DND-41 (cell line): ENCODE measurements at regions not wholly inside any gene's neighbourhood (a gene's known extent, or its start where the extent isn't known, plus 50 kb on each side); places are given as distances from the start of the nearest gene placed in this dataset.

ENCODE experiments used
- ATAC-seq: fragments of 200-7000 bp; cut with Tn5 transposase; 3 replicates; pipeline ENCODE4 v1.9.1; 2021; ENCODE audit warnings: low read depth; ENCODE audit not compliant: insufficient read depth
- DNase-seq: peaks from one replicate; pipeline ENCODE4 v3.0.0-alpha.2; 2020
- H2AFZ ChIP-seq: 2 replicates; pipeline ENCODE4 v1.6.0; 2012; ENCODE audit warnings: low read depth, low read length
- H3K27ac ChIP-seq: 2 replicates; pipeline ENCODE4 v1.5.1; 2012; ENCODE audit warnings: low read length, inconsistent platforms
- H3K27me3 ChIP-seq: fragments of 200-600 bp; sonication (generic); 2 replicates; pipeline ENCODE4 v1.6.0; 2012; ENCODE audit warnings: low read length, mild to moderate bottlenecking, inconsistent platforms; ENCODE audit not compliant: insufficient read depth, poor library complexity
- H3K36me3 ChIP-seq: 2 replicates; pipeline ENCODE4 v1.5.1; 2012; ENCODE audit warnings: low read length, inconsistent platforms; ENCODE audit not compliant: insufficient read depth
- H3K4me1 ChIP-seq: 2 replicates; pipeline ENCODE4 v1.5.1; 2012; ENCODE audit warnings: mild to moderate bottlenecking, low read length; ENCODE audit not compliant: insufficient read depth
- H3K4me2 ChIP-seq: 2 replicates; pipeline ENCODE4 v1.6.0; 2012; ENCODE audit warnings: mild to moderate bottlenecking, moderate library complexity, low read length, inconsistent platforms; ENCODE audit not compliant: insufficient read depth
- H3K4me3 ChIP-seq, 2 experiments: fragments of 200-600 bp in 1 of 2; shearing (Covaris generic) in 1 of 2; 2 replicates each; pipeline ENCODE4 v1.5.1; 2012 to 2016; ENCODE audit warnings: inconsistent platforms in 2 of 2, low read length in 2 of 2, mild to moderate bottlenecking in 2 of 2, low read depth in 1 of 2, moderate library complexity in 1 of 2
- H3K79me2 ChIP-seq: 2 replicates; pipeline ENCODE4 v1.6.0; 2012; ENCODE audit warnings: low read length, inconsistent platforms; ENCODE audit not compliant: insufficient read depth
- H3K9ac ChIP-seq: 2 replicates; pipeline ENCODE4 v1.6.0; 2012; ENCODE audit warnings: low read depth, mild to moderate bottlenecking, inconsistent platforms, low read length, moderate library complexity
- H3K9me3 ChIP-seq: 2 replicates; pipeline ENCODE4 v1.5.1; 2012; ENCODE audit warnings: low read length, moderate library complexity, mild to moderate bottlenecking, inconsistent platforms; ENCODE audit not compliant: insufficient read depth, severe bottlenecking
- H4K20me1 ChIP-seq: 2 replicates; pipeline ENCODE4 v1.6.0; 2012; ENCODE audit warnings: low read length; ENCODE audit not compliant: insufficient read depth
- EZH2 ChIP-seq: IDR thresholded peaks from 3 replicates; pipeline ENCODE4 v1.6.1; 2012; ENCODE audit warnings: borderline replicate concordance, low read depth, mild to moderate bottlenecking, moderate library complexity, low read length, inconsistent platforms; ENCODE audit not compliant: severe bottlenecking
- TF ChIP-seq, protein P1 (sequence below): IDR thresholded peaks from 2 replicates; pipeline ENCODE4 v1.5.1; 2012; ENCODE audit warnings: borderline replicate concordance, low read length, moderate library complexity, mild to moderate bottlenecking; ENCODE audit not compliant: poor library complexity, severe bottlenecking; ENCODE audit errors: extremely low read depth

DNA sequence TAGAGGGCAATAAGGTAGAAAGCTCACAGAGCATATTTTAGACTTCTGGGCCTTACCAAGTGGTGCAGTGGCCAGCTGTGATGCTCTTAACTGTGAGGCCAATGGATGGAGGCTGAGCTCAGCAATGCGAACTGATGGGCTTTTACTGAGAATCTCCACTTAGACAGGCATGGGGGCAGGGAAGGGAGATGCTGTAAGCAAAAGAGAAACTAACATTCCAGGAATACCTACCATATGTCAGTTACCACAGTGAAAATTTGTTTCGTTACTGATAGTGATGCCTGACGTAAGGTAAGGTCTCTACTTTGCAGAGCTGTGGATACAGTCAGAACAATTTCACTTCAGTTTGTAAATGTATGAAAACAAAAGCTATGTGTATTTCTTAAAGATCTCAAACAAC lies 250.6 kb upstream of the ZFHX3 start:
- no peaks in the 10 kb centered on the region for H3K79me2 ChIP-seq
- no peaks in the 10 kb centered on the region for H3K9me3 ChIP-seq

GRCh38 chr16:73290258-73290657 lies 242.3 kb upstream of the ZFHX3 start:
- peaks cover 6% of the 10 kb centered on the region for H3K27me3 ChIP-seq
- no peak overlapping the region for H3K9ac ChIP-seq
- H3K36me3 ChIP-seq = no peaks in the 10 kb centered on the region
- H3K79me2 ChIP-seq = no peaks in the 10 kb centered on the region
- no peaks in the 10 kb centered on the region for H3K4me1 ChIP-seq
- TF ChIP-seq EZH2 = no peak
- TF ChIP-seq, protein P1, sequence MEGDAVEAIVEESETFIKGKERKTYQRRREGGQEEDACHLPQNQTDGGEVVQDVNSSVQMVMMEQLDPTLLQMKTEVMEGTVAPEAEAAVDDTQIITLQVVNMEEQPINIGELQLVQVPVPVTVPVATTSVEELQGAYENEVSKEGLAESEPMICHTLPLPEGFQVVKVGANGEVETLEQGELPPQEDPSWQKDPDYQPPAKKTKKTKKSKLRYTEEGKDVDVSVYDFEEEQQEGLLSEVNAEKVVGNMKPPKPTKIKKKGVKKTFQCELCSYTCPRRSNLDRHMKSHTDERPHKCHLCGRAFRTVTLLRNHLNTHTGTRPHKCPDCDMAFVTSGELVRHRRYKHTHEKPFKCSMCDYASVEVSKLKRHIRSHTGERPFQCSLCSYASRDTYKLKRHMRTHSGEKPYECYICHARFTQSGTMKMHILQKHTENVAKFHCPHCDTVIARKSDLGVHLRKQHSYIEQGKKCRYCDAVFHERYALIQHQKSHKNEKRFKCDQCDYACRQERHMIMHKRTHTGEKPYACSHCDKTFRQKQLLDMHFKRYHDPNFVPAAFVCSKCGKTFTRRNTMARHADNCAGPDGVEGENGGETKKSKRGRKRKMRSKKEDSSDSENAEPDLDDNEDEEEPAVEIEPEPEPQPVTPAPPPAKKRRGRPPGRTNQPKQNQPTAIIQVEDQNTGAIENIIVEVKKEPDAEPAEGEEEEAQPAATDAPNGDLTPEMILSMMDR = no peak
- no peak overlapping the region for H3K27ac ChIP-seq
- no peak for ATAC-seq
- no peak overlapping the region for H3K4me3 ChIP-seq
- H2AFZ ChIP-seq = no peak overlapping the region
- H4K20me1 ChIP-seq = no peaks in the 10 kb centered on the region
- no peak for DNase-seq
- H3K9me3 ChIP-seq = no peaks in the 10 kb centered on the region
- H3K4me2 ChIP-seq = no peak overlapping the region

More for the DNA sequence above, 250.6 kb upstream of the ZFHX3 start:
- TF ChIP-seq EZH2 = no peak
- TF ChIP-seq, protein P1 = no peak
- Histone ChIP-seq H3K4me1 (no peaks in the 10 kb centered on the region), H4K20me1 (no peaks in the 10 kb centered on the region), H3K4me2 (no peak overlapping the region), H3K4me3 (no peak overlapping the region), H3K27me3 (no peaks in the 10 kb centered on the region), H3K9ac (no peak overlapping the region), H2AFZ (no peak overlapping the region), H3K27ac (no peak overlapping the region), H3K36me3 (no peaks in the 10 kb centered on the region)
- no peak for DNase-seq
- ATAC-seq = peak; percentile 39; the same call in 1 of the 3 replicates

GRCh38 chr16:73289232-73289631 lies 241.3 kb upstream of the ZFHX3 start:
- DNase-seq (no peak), ATAC-seq (no peak)
- Histone ChIP-seq H3K27me3 (peaks cover 6% of the 10 kb centered on the region), H3K9me3 (no peaks in the 10 kb centered on the region), H3K4me1 (no peaks in the 10 kb centered on the region), H3K9ac (no peak overlapping the region), H3K4me3 (no peak overlapping the region), H3K36me3 (no peaks in the 10 kb centered on the region), H3K4me2 (no peak overlapping the region), H3K27ac (no peak overlapping the region), H4K20me1 (no peaks in the 10 kb centered on the region), H2AFZ (no peak overlapping the region), H3K79me2 (no peaks in the 10 kb centered on the region)
- TF ChIP-seq, protein P1 = no peak
- no peak for TF ChIP-seq EZH2

DNA sequence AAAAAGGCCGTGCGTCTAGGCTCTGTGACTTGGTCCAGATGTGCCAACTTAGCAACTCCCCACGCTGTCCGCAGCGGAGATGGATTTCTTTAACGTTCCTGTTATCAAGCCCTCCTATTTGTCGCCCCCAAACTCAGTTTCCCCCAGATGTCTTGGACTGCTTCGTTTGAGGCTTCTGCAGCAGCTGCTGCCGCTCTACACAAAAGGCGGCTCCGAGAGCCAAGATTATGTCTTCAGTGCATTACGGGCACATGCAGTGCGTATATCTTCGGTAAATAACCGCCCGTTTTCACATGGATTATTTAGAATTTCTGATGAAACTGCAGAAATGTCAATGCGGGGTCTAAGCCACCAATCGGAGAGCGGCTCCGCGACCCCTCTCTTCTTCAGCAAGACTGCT lies 240.6 kb upstream of the ZFHX3 start:
- Histone ChIP-seq H3K79me2 (no peaks in the 10 kb centered on the region), H3K27ac (no peak overlapping the region), H4K20me1 (no peaks in the 10 kb centered on the region), H2AFZ (no peak overlapping the region), H3K4me3 (no peak overlapping the region), H3K9ac (no peak overlapping the region), H3K4me1 (no peaks in the 10 kb centered on the region), H3K4me2 (no peak overlapping the region), H3K36me3 (no peaks in the 10 kb centered on the region), H3K27me3 (peaks cover 6% of the 10 kb centered on the region), H3K9me3 (no peaks in the 10 kb centered on the region)
- ATAC-seq (no peak), DNase-seq (no peak)
- TF ChIP-seq, protein P1 = no peak
- no peak for TF ChIP-seq EZH2
